KBM-7 (cell line): ENCODE measurements at regions not wholly inside any gene's neighbourhood (a gene's known extent, or its start where the extent isn't known, plus 50 kb on each side); places are given as distances from the start of the nearest gene placed in this dataset.

Experiments used
- DNase-seq: peaks from one replicate; pipeline ENCODE4 v3.0.0-alpha.2; 2015
- in situ Hi-C: fragments of 300-500 bp; cut with MboI; formaldehyde crosslinking; loops from 2 replicates; pipeline ENCODE4 v1.14.3; 2020; ENCODE audit warnings: low sequenced_read_pairs, low pct_unique_long_range_greater_than_20kb, mixed read lengths

DNA sequence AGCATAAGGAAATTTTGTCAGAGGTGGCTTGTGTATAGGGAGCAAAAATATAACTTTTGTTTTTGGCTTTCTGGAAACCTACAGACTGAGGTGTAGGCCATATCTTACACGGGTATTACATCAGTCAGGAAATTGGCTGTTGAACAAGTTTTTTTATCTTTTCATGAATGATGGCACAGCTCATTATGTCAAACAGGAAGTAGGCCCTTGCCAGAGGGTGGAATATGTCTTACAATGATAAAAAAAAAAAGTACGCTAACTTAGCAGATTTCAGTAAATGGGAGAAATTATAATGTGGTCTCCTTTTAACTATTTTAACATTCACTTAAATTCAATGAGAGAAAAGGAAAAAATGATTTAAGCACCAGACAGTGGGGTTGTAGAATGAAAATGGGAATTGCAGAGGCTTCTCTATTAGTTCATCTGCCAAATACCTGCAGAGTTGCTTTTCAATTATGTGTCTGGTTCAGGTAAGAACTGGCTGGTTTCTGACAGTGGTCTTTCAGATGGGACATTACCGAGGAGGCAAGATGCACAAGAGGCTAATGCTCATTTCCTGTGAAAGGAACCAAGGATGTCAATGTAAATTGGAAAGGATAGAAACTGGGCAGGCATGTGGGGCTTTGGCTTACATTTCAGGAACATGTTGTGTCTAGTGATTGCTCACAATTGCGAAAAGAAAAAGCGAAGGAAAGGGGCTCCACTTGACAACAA lies 169.9 kb downstream of the NNT start:
- DNase-seq = peak; percentile 68

DNA sequence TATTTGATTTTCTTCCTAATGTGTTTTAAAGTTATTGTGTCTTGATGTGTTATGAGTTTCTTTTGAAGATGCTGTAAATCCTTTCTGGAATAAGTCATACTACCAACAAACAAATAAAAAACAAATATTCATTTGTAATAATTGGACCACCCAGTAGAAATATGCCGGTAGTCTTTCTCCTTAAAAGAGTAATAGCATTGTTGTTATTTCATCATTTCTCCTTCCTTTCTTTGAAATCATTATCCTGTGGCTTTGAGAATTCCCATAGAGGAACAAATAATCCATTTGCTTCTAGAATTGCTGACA lies 169.4 kb downstream of the NNT start:
- in situ Hi-C loops = no loop called here

More for the DNA sequence above, 169.9 kb downstream of the NNT start:
- in situ Hi-C loops = no loop called here

DNA sequence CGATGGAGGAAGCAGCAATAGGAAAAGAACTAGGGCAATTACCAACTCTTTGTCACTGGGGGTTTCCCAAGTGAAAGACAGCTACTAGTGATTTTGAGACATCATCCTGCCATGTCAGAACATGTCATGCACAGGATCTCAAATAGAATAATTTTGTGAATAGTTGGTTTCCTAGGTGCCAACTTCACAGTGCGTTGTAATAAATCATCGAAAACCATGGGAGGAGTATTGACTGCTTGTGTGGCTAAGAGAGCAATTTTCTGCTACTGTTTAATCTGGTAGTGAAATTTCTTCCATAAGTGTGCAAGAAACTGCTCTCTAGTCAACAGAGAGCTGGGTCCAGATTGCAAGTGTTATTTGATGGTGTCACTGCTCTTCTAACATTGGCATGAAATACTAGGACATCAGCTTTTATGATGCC lies 168.6 kb downstream of the NNT start:
- DNase-seq = peak; percentile 4
- in situ Hi-C loops = no loop called here

More for the DNA sequence above, 169.4 kb downstream of the NNT start:
- DNase-seq = no peak

DNA sequence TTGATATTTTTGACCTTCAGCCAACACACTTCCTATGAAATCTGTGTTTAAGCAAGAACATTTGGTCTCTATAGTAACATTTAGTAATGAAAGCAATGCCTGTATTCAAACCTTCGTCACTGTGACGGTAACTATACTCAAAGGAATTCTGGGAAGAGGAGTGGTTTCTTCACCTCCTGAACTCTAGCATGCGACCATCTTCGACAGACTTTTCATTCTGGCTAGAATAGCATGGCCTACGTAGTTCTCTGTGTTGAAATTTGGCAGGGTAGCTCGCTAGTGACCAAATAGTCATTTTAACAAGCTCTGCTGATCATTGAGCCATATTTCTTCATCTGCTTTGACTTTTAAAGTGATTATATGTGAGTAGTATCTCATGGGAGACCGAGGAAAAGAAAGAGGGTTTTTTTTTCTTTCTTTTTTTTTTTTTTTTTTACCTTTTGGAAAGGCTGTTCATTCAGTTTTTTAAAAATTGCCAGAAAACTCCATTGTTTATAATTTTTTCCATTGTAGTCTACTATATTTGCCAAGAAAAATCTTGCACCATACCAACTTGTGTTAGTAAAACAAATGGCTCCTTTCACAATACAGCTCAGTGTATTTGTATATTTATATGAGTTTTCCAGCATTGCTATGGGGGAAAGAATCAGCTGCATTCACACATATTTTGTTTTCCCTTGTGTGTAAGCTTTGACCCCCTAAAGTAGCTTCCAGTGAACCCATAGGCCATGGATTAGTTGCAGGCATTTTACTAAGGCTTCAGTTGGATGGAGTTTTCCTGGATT lies 166.8 kb downstream of the NNT start:
- DNase-seq = no peak
- in situ Hi-C loops = no loop called here
